HG03457 (cell line): ENCODE measurements at regions not wholly inside any gene's neighbourhood (a gene's known extent, or its start where the extent isn't known, plus 50 kb on each side); places are given as distances from the start of the nearest gene placed in this dataset.
"Not testable (repeated sequence)": the region's sequence is repeated elsewhere in the genome, so short reads cannot be mapped to it uniquely, and the experiment has no call there.

Source experiments
- ATAC-seq: cut with Tn5 transposase; IDR thresholded peaks from one replicate; pipeline ENCODE4 v1.9.1; 2021; ENCODE audit warnings: moderate number of reproducible peaks; ENCODE audit not compliant: unreplicated experiment

GRCh38 chr7:86592185-86592584, 51.5 kb upstream of the GRM3 start:
- ATAC-seq = no peak

- ATAC-seq = no peak
Measured at GRCh38 chr7:86574006-86574405, 69.7 kb upstream of the GRM3 start.

- no peak for ATAC-seq
Measured at GRCh38 chr7:86558680-86559501, 84.8 kb upstream of the GRM3 start.

- no peak for ATAC-seq
Measured at GRCh38 chr7:86534641-86535040, 109.1 kb upstream of the GRM3 start.

- ATAC-seq = no peak
Measured at GRCh38 chr7:86504229-86504628, 139.5 kb upstream of the GRM3 start.

GRCh38 chr7:86499986-86500385, 143.7 kb upstream of the GRM3 start:
- no peak for ATAC-seq

- ATAC-seq = no peak
Measured at GRCh38 chr7:86485827-86486226, 157.9 kb upstream of the GRM3 start.

GRCh38 chr7:86479144-86479543, 164.6 kb upstream of the GRM3 start:
- no peak for ATAC-seq

GRCh38 chr7:86477343-86477935, 166.3 kb upstream of the GRM3 start:
- ATAC-seq = no peak

- no peak for ATAC-seq
Measured at GRCh38 chr7:86470763-86471162, 172.9 kb upstream of the GRM3 start.

- peak; percentile 93 for ATAC-seq
Measured at GRCh38 chr7:86469680-86470295, 173.9 kb upstream of the GRM3 start.

- ATAC-seq = no peak
Measured at GRCh38 chr7:86454753-86455152, 189.0 kb upstream of the GRM3 start.

- no peak for ATAC-seq
Measured at GRCh38 chr7:86453454-86453853, 190.3 kb upstream of the GRM3 start.

- no peak for ATAC-seq
Measured at GRCh38 chr7:86448856-86449255, 194.9 kb upstream of the GRM3 start.

GRCh38 chr7:86445285-86445684, 198.4 kb upstream of the GRM3 start:
- no peak for ATAC-seq

GRCh38 chr7:86444245-86444644, 199.5 kb upstream of the GRM3 start:
- ATAC-seq = no peak

- ATAC-seq = not testable (repeated sequence)
Measured at GRCh38 chr7:86440420-86440819, 203.3 kb upstream of the GRM3 start.

- ATAC-seq = no peak
Measured at GRCh38 chr7:86437951-86438450, 205.7 kb upstream of the GRM3 start.

- no peak for ATAC-seq
Measured at GRCh38 chr7:86431761-86432160, 211.9 kb upstream of the GRM3 start.

GRCh38 chr7:86411814-86412213, 231.9 kb upstream of the GRM3 start:
- ATAC-seq = no peak

- ATAC-seq = no peak
Measured at GRCh38 chr7:86407291-86407690, 236.4 kb upstream of the GRM3 start.

- ATAC-seq = no peak
Measured at GRCh38 chr7:86391813-86392212, 251.9 kb upstream of the GRM3 start.
